NCI-H2227 (cell line): ENCODE measurements at regions not wholly inside any gene's neighbourhood (a gene's known extent, or its start where the extent isn't known, plus 50 kb on each side); places are given as distances from the start of the nearest gene placed in this dataset.

ENCODE experiments used
- DNase-seq: peaks from one replicate; lab custom pipeline; 2025; ENCODE audit not compliant: unreplicated experiment; lab: John Stamatoyannopoulos, UW

DNA sequence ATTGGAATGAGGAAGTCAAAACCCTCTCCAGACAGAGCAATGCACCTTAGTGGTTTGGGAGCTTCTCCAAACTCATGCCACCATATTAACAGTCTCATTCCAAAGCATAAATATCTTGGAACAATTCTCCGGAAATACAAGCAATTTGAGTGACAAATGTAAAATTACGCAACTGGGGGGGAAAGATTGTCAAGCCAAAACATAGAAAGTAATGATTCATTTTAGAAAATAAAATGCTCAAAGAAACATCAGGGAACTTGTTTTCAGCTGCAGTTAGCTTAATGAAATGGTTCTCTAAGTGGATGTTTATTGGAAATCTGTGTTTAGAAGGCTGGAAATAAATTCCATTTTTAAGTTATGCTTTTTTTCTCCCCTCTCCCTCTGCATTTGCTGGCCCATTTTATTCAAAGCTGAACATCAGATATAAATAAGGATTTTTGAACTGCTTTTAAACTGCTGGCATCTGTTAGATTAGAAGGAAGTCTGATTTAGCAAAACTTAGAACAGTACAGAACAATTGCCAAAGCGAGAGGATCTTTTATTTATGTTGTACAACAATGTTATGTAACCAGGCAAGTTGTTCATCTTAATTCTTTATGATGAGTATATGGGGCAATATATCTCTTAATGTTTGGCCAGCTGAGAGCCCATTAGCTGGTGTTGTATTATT, 551.9 kb downstream of the PRELID2 start:
- no peak for DNase-seq

GRCh38 chr5:145280806-145281205, 554.3 kb downstream of the PRELID2 start:
- DNase-seq, result no peak

GRCh38 chr5:145280214-145280613, 554.9 kb downstream of the PRELID2 start:
- no peak for DNase-seq

- DNase-seq, result no peak
Observed at GRCh38 chr5:145260670-145261069, 574.5 kb downstream of the PRELID2 start.

DNA sequence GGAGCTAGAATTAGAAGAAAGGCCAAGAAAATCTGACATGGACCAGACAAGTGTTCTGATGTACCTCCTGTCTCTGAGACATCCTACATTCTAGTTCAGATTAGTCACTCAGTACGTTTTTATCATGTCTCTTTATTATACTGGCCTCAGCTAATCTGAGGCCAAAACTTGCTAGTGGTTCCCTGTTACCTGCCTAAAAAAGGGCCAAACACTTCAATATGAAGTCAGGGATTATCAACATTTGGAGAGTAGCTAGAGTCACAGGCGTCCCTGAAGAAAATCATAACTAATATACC, 587.4 kb downstream of the PRELID2 start:
- no peak for DNase-seq

DNA sequence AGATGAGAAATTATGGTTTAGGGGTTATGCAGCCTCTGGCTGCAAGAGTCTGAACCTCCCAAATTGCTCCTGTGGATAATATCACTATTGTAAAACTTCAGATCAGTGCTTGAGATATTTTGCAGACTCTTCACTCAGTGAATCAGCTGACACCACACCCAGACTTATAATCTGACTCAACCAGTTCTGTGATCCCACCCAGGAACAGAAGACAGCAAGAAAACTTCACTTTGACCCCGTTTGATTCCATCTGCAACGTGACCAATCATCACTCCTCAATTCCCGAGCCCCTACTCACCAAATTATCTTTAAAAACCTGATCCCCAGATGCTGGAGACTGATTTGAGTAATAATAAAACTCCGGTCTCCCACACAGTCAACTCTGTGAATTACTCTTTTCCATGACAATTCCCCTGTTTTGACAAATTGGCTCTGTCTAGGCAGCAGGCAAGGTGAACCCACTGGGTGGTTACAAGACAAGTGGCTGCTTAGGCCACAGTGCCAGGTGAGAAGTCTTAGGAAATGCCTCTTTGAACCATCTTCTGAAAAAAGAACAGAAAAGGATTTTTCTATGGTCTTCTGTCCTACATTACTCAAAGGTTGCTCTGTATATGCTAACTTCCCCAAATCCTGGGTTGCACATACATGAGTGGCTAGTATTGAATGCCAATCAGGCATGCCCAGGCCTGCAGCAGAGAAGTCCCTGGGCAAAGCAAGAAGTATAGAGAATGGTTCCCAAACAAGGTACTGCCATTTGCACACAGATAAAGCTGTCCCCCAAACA, 588.0 kb downstream of the PRELID2 start:
- no peak for DNase-seq

- DNase-seq, result no peak
Observed at GRCh38 chr5:145246379-145246778, 588.8 kb downstream of the PRELID2 start.

DNA sequence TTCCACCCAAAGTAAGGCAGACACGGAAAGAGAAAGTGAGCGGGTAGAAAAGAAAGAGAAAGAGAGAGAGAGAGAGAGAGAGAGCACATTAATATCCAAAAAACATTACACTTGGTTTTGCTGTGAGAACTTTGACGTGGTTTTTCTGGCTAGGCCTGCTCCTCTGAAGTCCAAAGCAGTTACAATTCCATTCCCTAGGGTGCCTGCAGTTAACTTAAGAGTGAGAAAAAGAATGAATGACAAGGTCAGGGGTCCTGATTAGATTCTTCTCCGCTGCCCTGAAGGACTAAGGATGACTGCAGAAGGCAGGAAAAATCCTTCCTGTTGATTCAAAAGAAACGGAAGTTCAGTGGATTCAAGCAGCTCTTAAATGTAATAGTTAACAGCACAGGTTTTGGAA, 589.8 kb downstream of the PRELID2 start:
- DNase-seq, result no peak

- no peak for DNase-seq
Observed at GRCh38 chr5:145244788-145245187, 590.4 kb downstream of the PRELID2 start.

DNA sequence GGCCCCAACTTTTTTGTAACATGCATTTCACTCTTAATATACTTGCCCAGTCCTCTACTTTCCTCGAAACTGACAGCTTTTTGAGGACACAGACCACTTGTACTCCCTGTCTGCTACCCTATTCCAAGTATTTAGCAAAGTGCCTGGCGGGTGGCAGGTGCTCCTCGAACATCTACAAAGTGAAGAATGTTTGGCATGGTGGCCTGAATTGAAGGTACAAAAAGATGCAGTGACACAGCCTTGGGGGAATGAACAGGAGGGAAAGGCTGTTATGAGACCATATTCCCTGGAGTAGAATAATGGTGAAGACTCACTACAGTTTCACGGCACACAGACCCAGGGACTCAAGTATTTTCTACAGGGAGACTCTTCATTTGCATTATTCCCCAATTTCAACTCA, 590.9 kb downstream of the PRELID2 start:
- DNase-seq, result no peak

GRCh38 chr5:145243016-145243415, 592.1 kb downstream of the PRELID2 start:
- DNase-seq, result no peak

DNA sequence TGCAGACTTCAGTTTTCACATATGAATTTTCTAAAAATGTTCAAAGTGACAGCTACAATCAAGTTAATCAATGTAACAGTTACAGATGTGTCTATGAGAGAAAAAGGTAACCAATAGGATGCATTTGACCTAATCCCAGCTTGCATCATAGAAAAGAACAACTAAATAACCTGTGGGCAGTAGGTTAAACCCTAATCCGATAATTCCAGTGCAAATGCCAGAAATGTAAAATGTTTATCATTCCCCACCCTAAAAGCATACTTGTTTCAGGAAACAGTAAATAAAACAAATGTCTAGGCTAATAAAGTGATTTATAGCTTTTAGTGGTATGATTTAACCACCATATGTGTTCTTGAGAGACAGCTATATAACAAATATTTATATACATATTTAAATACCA, 592.6 kb downstream of the PRELID2 start:
- DNase-seq, result no peak

GRCh38 chr5:145237843-145238242, 597.3 kb downstream of the PRELID2 start:
- DNase-seq, result peak; percentile 1

DNA sequence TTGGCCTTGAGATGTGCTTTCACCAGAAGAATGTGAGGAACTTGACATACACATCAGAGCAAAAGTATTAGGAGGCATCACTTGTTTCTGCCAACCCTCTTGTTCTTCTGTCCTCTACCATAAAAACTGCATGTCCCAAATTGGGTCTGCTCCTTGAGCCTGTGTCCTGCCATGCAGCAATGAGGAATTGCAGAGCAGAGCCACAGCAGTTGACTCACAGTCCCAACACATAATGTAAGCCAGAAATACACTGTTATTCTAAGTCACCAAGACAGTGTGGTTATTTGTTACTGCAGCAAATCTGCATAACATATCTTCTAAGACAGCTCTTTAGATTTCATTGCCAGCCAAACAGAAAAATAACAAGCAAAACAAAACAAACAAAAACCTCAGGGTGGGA, 598.2 kb downstream of the PRELID2 start:
- DNase-seq, result no peak

- no peak for DNase-seq
Observed at GRCh38 chr5:145236127-145236526, 599.0 kb downstream of the PRELID2 start.

DNA sequence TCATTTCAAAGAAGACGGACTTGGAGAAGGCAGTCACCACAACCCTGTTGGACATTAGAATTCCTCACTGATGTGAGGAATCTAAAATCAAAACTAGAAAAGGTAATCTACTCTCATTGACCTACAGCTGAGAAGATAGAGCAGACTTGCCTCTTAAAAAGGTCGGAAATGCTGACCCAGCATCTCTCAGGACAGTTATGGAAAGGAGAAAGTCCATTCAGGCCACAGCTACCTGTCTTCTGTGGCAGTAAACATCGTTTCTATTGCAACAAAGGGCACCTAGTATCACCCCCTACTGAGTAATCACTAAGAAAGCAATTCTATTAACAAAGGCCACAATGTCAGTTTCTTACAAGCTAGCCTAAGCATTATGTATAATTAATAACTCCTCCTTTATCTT, 601.7 kb downstream of the PRELID2 start:
- DNase-seq, result no peak

DNA sequence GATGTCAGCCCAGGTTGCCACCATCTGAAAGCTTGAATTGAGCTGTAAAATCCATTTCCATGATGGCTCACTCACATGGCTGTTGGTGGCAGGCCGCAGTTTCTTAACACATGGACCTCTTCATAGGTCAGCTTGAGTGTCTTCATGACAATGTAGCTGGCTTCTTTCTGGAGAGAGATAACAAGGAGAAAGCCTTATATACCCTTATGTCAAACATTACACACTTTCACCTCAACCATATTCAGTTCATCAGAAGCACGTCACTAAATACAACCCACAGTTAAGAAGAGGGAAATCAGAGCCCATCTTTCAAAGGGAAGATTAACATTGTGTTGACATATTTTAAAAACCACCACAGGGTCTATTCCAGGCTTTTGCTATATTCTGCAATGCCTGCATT, 604.4 kb downstream of the PRELID2 start:
- DNase-seq, result no peak

DNA sequence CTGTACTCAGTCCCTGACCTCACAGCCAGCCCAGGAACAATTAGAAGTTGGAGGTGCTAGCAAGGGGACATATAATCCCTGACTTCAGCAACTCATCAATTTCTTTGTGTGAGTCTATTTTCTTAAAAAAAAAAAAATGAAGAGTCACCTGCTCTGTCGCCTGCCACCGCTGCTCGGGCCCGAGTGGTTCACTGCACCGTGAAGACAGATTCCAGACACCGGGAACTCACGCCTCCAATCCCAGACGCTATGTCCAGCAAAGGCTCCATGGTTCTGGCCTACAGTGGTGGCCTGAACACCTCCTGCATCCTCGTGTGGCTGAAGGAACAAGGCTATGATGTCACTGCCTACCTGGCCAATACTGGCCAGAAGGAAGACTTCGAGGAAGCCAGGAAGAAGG, 606.6 kb downstream of the PRELID2 start:
- no peak for DNase-seq

- DNase-seq, result no peak
Observed at GRCh38 chr5:145227881-145228280, 607.3 kb downstream of the PRELID2 start.

DNA sequence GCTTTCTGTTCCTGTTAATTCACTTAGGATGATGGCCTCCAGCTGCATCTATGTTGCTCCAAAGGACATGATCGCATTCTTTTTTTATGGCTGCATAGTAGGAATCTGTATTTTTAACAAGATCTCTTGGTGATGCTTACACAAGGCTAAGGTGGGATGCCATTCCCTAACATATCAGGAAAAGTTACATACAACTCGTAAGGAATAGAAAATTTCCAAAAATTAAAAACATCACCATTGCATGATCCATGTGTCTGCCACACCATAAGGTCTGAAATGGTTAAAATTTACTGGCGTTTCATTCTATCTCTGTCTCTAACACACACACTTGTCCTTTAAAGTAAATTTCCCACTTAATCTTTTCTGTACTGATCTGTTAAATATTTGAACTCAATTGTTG, 608.4 kb downstream of the PRELID2 start:
- DNase-seq, result no peak

- no peak for DNase-seq
Observed at GRCh38 chr5:145225529-145225928, 609.6 kb downstream of the PRELID2 start.

DNA sequence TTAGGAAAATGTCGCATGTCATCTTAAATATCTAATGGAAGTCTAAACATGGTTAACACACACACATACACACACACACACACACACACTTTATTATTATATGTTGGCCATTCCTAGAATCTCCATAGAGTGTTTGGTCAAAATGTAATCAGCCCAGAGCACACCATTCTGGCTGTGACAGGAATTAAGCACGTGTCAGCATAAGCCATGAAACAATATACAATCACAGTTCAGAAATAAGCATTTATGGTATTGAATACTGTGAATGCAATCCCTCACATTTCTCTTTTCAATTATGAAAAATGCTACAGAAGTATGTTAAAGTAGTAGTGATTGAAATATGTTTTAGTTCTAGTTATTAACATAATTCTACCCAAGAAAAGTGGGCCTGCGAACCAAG, 611.6 kb downstream of the PRELID2 start:
- DNase-seq, result no peak

GRCh38 chr5:145222622-145223021, 612.5 kb downstream of the PRELID2 start:
- no peak for DNase-seq
